HS-27A (cell line): ENCODE measurements at regions not wholly inside any gene's neighbourhood (a gene's known extent, or its start where the extent isn't known, plus 50 kb on each side); places are given as distances from the start of the nearest gene placed in this dataset.
"Not testable (repeated sequence)": the region's sequence is repeated elsewhere in the genome, so short reads cannot be mapped to it uniquely, and the experiment has no call there.

Source experiments
- DNase-seq: peaks from one replicate; pipeline ENCODE4 v3.0.0-alpha.2; 2012; ENCODE audit warnings: low read depth, missing footprints

- DNase-seq: no peak
Observed at GRCh38 chr4:188737251-188738002, 598.2 kb downstream of the TRIML1 start.

GRCh38 chr4:188738290-188738689, 599.0 kb downstream of the TRIML1 start:
- DNase-seq: peak; percentile 0

GRCh38 chr4:188740172-188740571, 600.9 kb downstream of the TRIML1 start:
- not testable (repeated sequence) for DNase-seq

- not testable (repeated sequence) for DNase-seq
Observed at GRCh38 chr4:188740791-188741190, 601.5 kb downstream of the TRIML1 start.

GRCh38 chr4:188754372-188755002, 615.2 kb downstream of the TRIML1 start:
- DNase-seq: no peak

- no peak for DNase-seq
Observed at GRCh38 chr4:188767496-188767895, 628.3 kb downstream of the TRIML1 start.

- no peak for DNase-seq
Observed at GRCh38 chr4:188778905-188779304, 639.7 kb downstream of the TRIML1 start.

GRCh38 chr4:188779581-188779980, 640.3 kb downstream of the TRIML1 start:
- no peak for DNase-seq

GRCh38 chr4:188780028-188780427, 640.8 kb downstream of the TRIML1 start:
- DNase-seq: no peak

- DNase-seq: no peak
Observed at GRCh38 chr4:188780686-188781085, 641.4 kb downstream of the TRIML1 start.

- DNase-seq: no peak
Observed at GRCh38 chr4:188781655-188782054, 642.4 kb downstream of the TRIML1 start.

- DNase-seq: no peak
Observed at GRCh38 chr4:188783175-188783574, 643.9 kb downstream of the TRIML1 start.

- DNase-seq: no peak
Observed at GRCh38 chr4:188783606-188784160, 644.4 kb downstream of the TRIML1 start.

- not testable (repeated sequence) for DNase-seq
Observed at GRCh38 chr4:188796600-188796999, 657.4 kb downstream of the TRIML1 start.

GRCh38 chr4:188797011-188797410, 657.8 kb downstream of the TRIML1 start:
- not testable (repeated sequence) for DNase-seq

- DNase-seq: no peak
Observed at GRCh38 chr4:188804861-188805260, 665.6 kb downstream of the TRIML1 start.

- DNase-seq: no peak
Observed at GRCh38 chr4:188811121-188811520, 671.9 kb downstream of the TRIML1 start.

GRCh38 chr4:188812644-188813043, 673.4 kb downstream of the TRIML1 start:
- DNase-seq: no peak

- no peak for DNase-seq
Observed at GRCh38 chr4:188818300-188818699, 679.1 kb downstream of the TRIML1 start.

- no peak for DNase-seq
Observed at GRCh38 chr4:188819233-188819632, 680.0 kb downstream of the TRIML1 start.

- no peak for DNase-seq
Observed at GRCh38 chr4:188821500-188821899, 682.3 kb downstream of the TRIML1 start.

GRCh38 chr4:188822698-188823097, 683.5 kb downstream of the TRIML1 start:
- no peak for DNase-seq

GRCh38 chr4:188824553-188824952, 685.3 kb downstream of the TRIML1 start:
- DNase-seq: no peak
